ENCODE measurements at regions not wholly inside any gene's neighbourhood (a gene's known extent, or its start where the extent isn't known, plus 50 kb on each side); places are given as distances from the start of the nearest gene placed in this dataset.

DNA sequence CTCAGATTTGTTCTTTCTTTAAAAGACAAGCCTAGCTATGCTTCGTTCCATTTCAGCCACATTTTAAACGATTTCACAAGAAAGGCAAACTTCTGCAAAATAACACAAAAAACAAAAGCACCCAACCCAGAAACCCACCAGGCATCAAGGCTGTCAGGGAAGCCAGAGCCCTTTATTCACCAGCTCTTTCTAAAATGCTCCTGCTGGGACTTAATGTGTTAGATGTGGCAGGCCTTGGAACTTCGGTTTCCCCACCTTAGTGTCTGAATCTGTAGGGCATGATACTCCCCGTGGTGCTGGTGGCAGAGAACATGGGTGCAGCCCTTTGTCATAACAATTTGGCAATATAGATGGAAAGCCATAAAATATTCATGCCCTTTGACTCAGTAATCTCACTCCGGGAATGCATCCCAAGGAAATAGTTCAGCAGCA lies 56.8 kb upstream of the LCTL start:
- no peak overlapping the region for H3K4me3 ChIP-seq (ENCODE audit: low read depth, low read length)
- TF ChIP-seq, protein P1, sequence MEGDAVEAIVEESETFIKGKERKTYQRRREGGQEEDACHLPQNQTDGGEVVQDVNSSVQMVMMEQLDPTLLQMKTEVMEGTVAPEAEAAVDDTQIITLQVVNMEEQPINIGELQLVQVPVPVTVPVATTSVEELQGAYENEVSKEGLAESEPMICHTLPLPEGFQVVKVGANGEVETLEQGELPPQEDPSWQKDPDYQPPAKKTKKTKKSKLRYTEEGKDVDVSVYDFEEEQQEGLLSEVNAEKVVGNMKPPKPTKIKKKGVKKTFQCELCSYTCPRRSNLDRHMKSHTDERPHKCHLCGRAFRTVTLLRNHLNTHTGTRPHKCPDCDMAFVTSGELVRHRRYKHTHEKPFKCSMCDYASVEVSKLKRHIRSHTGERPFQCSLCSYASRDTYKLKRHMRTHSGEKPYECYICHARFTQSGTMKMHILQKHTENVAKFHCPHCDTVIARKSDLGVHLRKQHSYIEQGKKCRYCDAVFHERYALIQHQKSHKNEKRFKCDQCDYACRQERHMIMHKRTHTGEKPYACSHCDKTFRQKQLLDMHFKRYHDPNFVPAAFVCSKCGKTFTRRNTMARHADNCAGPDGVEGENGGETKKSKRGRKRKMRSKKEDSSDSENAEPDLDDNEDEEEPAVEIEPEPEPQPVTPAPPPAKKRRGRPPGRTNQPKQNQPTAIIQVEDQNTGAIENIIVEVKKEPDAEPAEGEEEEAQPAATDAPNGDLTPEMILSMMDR (IDR thresholded peaks at IDR 0.05; ENCODE audit: insufficient read depth, low read length): no peak
- peak; percentile 37 for DNase-seq (ENCODE audit: low read depth)

DNA sequence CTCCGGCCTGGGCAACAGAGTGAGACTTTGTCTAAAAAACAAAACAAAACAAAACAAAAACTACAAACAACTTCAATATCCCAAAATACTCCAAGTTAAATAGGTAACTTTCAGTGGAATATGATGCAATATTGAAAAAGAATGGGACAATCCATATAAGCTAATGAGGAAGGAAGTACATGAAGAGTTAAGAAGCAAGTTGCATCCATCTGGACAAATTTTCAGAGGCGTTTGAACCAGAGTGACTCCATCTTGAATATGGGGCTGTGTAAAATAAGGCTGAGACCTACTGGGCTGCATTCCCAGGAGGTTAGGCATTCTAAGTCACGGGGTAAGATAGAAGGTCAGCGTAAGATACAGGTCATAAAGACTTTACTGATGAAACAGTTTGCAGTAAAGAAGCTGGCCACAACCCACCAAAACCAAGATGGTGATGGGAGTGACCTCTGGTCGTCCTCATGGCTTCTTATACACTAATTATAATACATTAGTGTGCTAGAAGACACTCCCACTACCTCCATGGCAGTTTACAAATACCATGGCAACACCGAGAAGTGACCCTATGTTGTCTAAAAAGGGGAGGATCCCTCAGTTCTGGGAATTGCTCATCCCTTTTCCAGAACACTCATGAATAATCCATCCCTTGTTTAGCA lies 58.1 kb upstream of the LCTL start:
- H3K4me3 ChIP-seq (ENCODE audit: low read depth, low read length): no peak overlapping the region
- TF ChIP-seq, protein P1 (IDR thresholded peaks at IDR 0.05; ENCODE audit: insufficient read depth, low read length): no peak
- no peak for DNase-seq (ENCODE audit: low read depth)

DNA sequence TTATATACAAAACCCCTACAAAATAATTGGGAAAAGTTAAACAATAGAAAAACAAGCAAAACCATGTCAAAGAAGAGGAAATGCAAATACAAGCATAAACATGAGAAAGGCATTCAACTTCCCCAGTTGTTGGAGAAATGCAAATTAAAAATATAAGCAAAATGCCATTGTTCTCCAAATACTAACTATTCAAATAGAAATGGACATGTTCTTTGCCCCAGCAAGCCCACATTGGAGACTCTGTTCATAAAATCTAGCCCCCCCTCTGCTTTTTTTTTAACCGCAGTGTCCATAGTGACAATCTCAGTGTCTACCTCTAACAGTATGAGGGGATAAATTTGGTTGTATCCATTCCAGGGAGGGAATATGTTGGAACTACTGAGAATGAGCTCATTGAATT lies 59.7 kb upstream of the LCTL start:
- no peak for DNase-seq (ENCODE audit: low read depth)
- TF ChIP-seq, protein P1 (IDR thresholded peaks at IDR 0.05; ENCODE audit: insufficient read depth, low read length): no peak
- H3K4me3 ChIP-seq (ENCODE audit: low read depth, low read length): no peak overlapping the region

DNA sequence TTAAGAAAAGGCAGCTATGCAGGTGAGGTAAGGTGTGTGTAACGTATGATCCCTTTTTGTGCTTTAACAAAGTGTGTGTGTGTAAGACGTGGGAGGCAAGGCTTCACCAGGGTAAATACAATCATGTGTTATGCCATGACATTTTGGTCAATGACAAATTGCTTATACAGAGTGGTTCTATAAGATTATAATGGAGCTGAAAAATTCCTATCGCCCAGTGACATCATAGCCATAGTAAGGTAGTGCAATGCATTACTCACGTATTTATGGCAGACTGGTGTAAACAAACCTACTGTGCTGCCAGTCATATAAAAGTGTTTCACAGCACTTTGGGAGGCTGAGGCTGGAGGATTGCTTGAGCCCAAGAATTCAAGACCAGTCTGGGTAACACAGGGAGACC lies 60.2 kb upstream of the LCTL start:
- TF ChIP-seq, protein P1 (IDR thresholded peaks at IDR 0.05; ENCODE audit: insufficient read depth, low read length): no peak
- DNase-seq (ENCODE audit: low read depth): no peak

DNA sequence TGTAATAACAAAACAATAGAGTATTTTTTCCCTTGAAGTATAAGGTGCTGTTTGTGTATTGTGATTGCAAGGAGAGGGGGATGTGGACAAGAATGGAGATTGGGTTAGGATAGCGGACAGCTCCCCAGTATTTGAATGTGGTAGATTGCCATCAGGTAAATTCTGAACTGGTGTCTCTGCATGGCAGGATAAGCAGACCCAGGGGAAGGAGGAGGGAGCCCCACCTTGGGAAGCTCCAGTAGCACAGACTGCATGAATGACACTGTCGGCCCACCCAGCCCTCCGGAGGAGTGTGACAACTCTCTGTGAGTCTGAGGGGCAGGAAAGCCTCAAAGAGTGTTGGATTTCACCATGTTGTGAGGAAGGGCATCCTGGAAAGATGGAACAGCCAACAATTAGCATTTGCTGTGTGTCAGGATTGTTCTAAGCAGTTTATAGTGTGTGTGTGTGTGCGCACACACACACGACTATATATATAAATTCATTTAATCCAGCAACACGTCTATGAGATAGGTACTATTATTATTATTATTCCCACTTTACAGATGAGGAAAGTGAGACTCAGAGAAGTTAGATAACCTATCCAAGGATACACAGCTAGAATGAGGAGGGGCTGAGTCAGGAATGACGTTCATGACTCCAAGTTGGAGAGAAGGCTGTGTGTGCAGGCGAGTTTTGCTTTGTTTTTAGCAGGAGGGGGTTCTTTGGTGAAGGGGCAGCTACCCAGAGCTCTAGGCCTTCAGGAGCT lies 63.4 kb upstream of the LCTL start:
- TF ChIP-seq, protein P1 (IDR thresholded peaks at IDR 0.05; ENCODE audit: insufficient read depth, low read length): no peak
- no peak for DNase-seq (ENCODE audit: low read depth)
- no peak overlapping the region for H3K4me3 ChIP-seq (ENCODE audit: low read depth, low read length)

More for the DNA sequence above, 60.2 kb upstream of the LCTL start:
- H3K4me3 ChIP-seq (ENCODE audit: low read depth, low read length): no peak overlapping the region

DNA sequence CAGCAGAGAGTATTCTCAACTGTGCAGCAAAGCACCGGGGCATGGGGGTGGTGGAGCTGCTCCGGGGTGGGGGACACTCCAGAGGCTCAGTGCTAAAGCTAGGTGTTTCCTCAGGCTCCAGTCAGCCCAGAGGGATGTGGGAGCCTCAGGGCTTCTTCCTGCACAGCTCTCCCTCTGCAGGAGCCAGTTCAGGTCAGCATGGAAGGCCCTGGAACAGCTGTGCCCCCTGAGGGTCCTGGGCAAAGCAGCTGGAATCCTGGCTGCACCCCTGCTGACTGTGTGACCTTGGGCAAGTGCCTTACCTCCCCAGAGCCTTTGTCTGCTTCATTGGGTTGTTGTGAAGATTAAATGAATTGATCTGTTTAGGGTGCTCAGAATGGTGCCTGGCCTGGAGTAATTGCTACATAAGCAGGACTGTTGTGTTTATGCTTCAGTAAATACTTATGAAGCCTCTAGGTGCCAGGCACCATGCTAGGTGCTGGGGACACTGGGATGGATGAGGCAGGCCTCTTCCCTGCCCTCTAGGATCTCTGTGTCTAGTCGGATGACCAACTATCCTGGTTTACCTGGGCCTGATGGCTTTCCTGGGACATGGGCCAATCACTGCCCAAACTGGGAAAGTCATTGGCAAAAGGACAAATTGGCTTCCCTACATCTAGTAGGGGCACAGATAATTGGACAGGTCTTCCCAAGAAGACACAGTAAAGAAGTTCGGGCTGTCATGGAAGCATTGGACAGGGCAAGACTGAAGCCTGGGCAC lies 64.2 kb upstream of the LCTL start:
- DNase-seq (ENCODE audit: low read depth): no peak
- H3K4me3 ChIP-seq (ENCODE audit: low read depth, low read length): no peak overlapping the region
- TF ChIP-seq, protein P1 (IDR thresholded peaks at IDR 0.05; ENCODE audit: insufficient read depth, low read length): no peak
